GM18870 (cell line): ENCODE measurements at regions not wholly inside any gene's neighbourhood (a gene's known extent, or its start where the extent isn't known, plus 50 kb on each side); places are given as distances from the start of the nearest gene placed in this dataset.
"Not testable (repeated sequence)": the region's sequence is repeated elsewhere in the genome, so short reads cannot be mapped to it uniquely, and the experiment has no call there.

Source experiments
- ATAC-seq: cut with Tn5 transposase; IDR thresholded peaks from one replicate; pipeline ENCODE4 v1.9.1; 2021; ENCODE audit warnings: moderate library complexity; ENCODE audit not compliant: unreplicated experiment

- no peak for ATAC-seq
Measured at GRCh38 chr5:118491351-118491750, 497.0 kb downstream of the DTWD2 start.

- no peak for ATAC-seq
Measured at GRCh38 chr5:118486647-118487225, 501.6 kb downstream of the DTWD2 start.

GRCh38 chr5:118479285-118479684, 509.1 kb downstream of the DTWD2 start:
- no peak for ATAC-seq

- no peak for ATAC-seq
Measured at GRCh38 chr5:118478852-118479251, 509.5 kb downstream of the DTWD2 start.

- no peak for ATAC-seq
Measured at GRCh38 chr5:118468085-118468484, 520.3 kb downstream of the DTWD2 start.

- no peak for ATAC-seq
Measured at GRCh38 chr5:118467103-118467502, 521.2 kb downstream of the DTWD2 start.

GRCh38 chr5:118466418-118466817, 521.9 kb downstream of the DTWD2 start:
- ATAC-seq, result no peak

GRCh38 chr5:118462276-118462675, 526.1 kb downstream of the DTWD2 start:
- ATAC-seq, result not testable (repeated sequence)

- ATAC-seq, result no peak
Measured at GRCh38 chr5:118461436-118461835, 526.9 kb downstream of the DTWD2 start.

GRCh38 chr5:118459490-118459889, 528.9 kb downstream of the DTWD2 start:
- ATAC-seq, result no peak

GRCh38 chr5:118456085-118456484, 532.3 kb downstream of the DTWD2 start:
- no peak for ATAC-seq

- ATAC-seq, result no peak
Measured at GRCh38 chr5:118451697-118452247, 536.6 kb downstream of the DTWD2 start.

GRCh38 chr5:118450554-118451332, 537.6 kb downstream of the DTWD2 start:
- ATAC-seq, result no peak

- no peak for ATAC-seq
Measured at GRCh38 chr5:118447350-118447749, 541.0 kb downstream of the DTWD2 start.

- no peak for ATAC-seq
Measured at GRCh38 chr5:118441956-118442355, 546.4 kb downstream of the DTWD2 start.

- no peak for ATAC-seq
Measured at GRCh38 chr5:118441034-118441433, 547.3 kb downstream of the DTWD2 start.

GRCh38 chr5:118440496-118440895, 547.9 kb downstream of the DTWD2 start:
- ATAC-seq, result no peak

- ATAC-seq, result no peak
Measured at GRCh38 chr5:118439831-118440230, 548.5 kb downstream of the DTWD2 start.

GRCh38 chr5:118435131-118435530, 553.2 kb downstream of the DTWD2 start:
- no peak for ATAC-seq

GRCh38 chr5:118434522-118434921, 553.8 kb downstream of the DTWD2 start:
- no peak for ATAC-seq

GRCh38 chr5:118430076-118430475, 558.3 kb downstream of the DTWD2 start:
- no peak for ATAC-seq

GRCh38 chr5:118407958-118408357, 580.4 kb downstream of the DTWD2 start:
- no peak for ATAC-seq
